ENCODE measurements at regions not wholly inside any gene's neighbourhood (a gene's known extent, or its start where the extent isn't known, plus 50 kb on each side); places are given as distances from the start of the nearest gene placed in this dataset.

- no peak for ATAC-seq
- TF ChIP-seq ARNTL (CRISPR knock-in tag; IDR thresholded peaks at IDR 0.05; ENCODE audit: borderline replicate concordance, low read depth) = no peak
- TF ChIP-seq ZNF70 (CRISPR knock-in tag; IDR thresholded peaks at IDR 0.05) = no peak
- TF ChIP-seq ZFP3 (CRISPR knock-in tag; IDR thresholded peaks at IDR 0.05) = no peak
- no peak for TF ChIP-seq PPARA (CRISPR knock-in tag; IDR thresholded peaks at IDR 0.05; ENCODE audit: borderline replicate concordance)
- no peak for TF ChIP-seq TOX (CRISPR knock-in tag; IDR thresholded peaks at IDR 0.05; ENCODE audit: borderline replicate concordance)
- TF ChIP-seq ESRRG (CRISPR knock-in tag; IDR thresholded peaks at IDR 0.05) = no peak
Observed at GRCh38 chr2:222806526-222807137, 54.2 kb upstream of the ACSL3 start.

GRCh38 chr2:222807431-222807830 lies 53.4 kb upstream of the ACSL3 start:
- TF ChIP-seq TSHZ2 (CRISPR knock-in tag; IDR thresholded peaks at IDR 0.05) = no peak
- no peak for ATAC-seq

- no peak for ATAC-seq
- TF ChIP-seq ZFP30 (CRISPR knock-in tag; IDR thresholded peaks at IDR 0.05) (no peak), CSRNP3 (CRISPR knock-in tag; IDR thresholded peaks at IDR 0.05) (no peak), ZNF70 (CRISPR knock-in tag; IDR thresholded peaks at IDR 0.05) (no peak), CREB5 (CRISPR knock-in tag; IDR thresholded peaks at IDR 0.05; ENCODE audit: low read depth) (no peak)
Observed at GRCh38 chr2:222809582-222809981, 51.3 kb upstream of the ACSL3 start.

GRCh38 chr2:222810044-222810443 lies 50.8 kb upstream of the ACSL3 start:
- no peak for ATAC-seq
- no peak for TF ChIP-seq ZC3H10 (CRISPR knock-in tag; IDR thresholded peaks at IDR 0.05)
- TF ChIP-seq ARNTL (CRISPR knock-in tag; IDR thresholded peaks at IDR 0.05; ENCODE audit: borderline replicate concordance, low read depth) = no peak
- no peak for TF ChIP-seq ZFP3 (CRISPR knock-in tag; IDR thresholded peaks at IDR 0.05)
- TF ChIP-seq CREB5 (CRISPR knock-in tag; IDR thresholded peaks at IDR 0.05; ENCODE audit: low read depth) = no peak
- TF ChIP-seq ESRRG (CRISPR knock-in tag; IDR thresholded peaks at IDR 0.05) = no peak
- TF ChIP-seq ZNF565 (CRISPR knock-in tag; conservative IDR thresholded peaks at IDR 0.05; ENCODE audit: low read depth) = no peak
- no peak for TF ChIP-seq CSDC2 (CRISPR knock-in tag; IDR thresholded peaks at IDR 0.05)
- TF ChIP-seq POU6F1 (CRISPR knock-in tag; IDR thresholded peaks at IDR 0.05; ENCODE audit: borderline replicate concordance, low read depth) = no peak
- no peak for TF ChIP-seq RARB (CRISPR knock-in tag; IDR thresholded peaks at IDR 0.05)
- no peak for TF ChIP-seq GLIS3 (CRISPR knock-in tag; IDR thresholded peaks at IDR 0.05)
- no peak for TF ChIP-seq ISL1 (CRISPR knock-in tag; IDR thresholded peaks at IDR 0.05)
- no peak for TF ChIP-seq PPARA (CRISPR knock-in tag; IDR thresholded peaks at IDR 0.05; ENCODE audit: borderline replicate concordance)
- TF ChIP-seq ZFP30 (CRISPR knock-in tag; IDR thresholded peaks at IDR 0.05) = no peak
- TF ChIP-seq ZNF70 (CRISPR knock-in tag; IDR thresholded peaks at IDR 0.05) = no peak
- TF ChIP-seq OSR1 (CRISPR knock-in tag; IDR thresholded peaks at IDR 0.05) = no peak

Measured in SK-N-SH treated with all-trans-retinoic acid at 6 μM for 48 hours (cell line).